HG03460 (cell line): ENCODE measurements at regions not wholly inside any gene's neighbourhood (a gene's known extent, or its start where the extent isn't known, plus 50 kb on each side); places are given as distances from the start of the nearest gene placed in this dataset.
"Not testable (repeated sequence)": the region's sequence is repeated elsewhere in the genome, so short reads cannot be mapped to it uniquely, and the experiment has no call there.

Experiments used
- ATAC-seq: cut with Tn5 transposase; IDR thresholded peaks from one replicate; pipeline ENCODE4 v1.9.1; 2021; ENCODE audit not compliant: unreplicated experiment

- no peak for ATAC-seq
These were observed 616.0 kb upstream of the IGFBP7 start for GRCh38 chr4:57726154-57726553.

- no peak for ATAC-seq
These were observed 609.3 kb upstream of the IGFBP7 start for GRCh38 chr4:57719456-57719855.

- not testable (repeated sequence) for ATAC-seq
These were observed 604.1 kb upstream of the IGFBP7 start for GRCh38 chr4:57714313-57714712.

GRCh38 chr4:57710053-57710452 is 599.9 kb upstream of the IGFBP7 start:
- no peak for ATAC-seq

GRCh38 chr4:57691370-57691769 is 581.2 kb upstream of the IGFBP7 start:
- no peak for ATAC-seq

- no peak for ATAC-seq
These were observed 579.6 kb upstream of the IGFBP7 start for GRCh38 chr4:57689693-57690205.

- ATAC-seq = no peak
These were observed 572.1 kb upstream of the IGFBP7 start for GRCh38 chr4:57682275-57682674.

GRCh38 chr4:57679969-57680368 is 569.8 kb upstream of the IGFBP7 start:
- ATAC-seq = no peak

- ATAC-seq = no peak
These were observed 566.2 kb upstream of the IGFBP7 start for GRCh38 chr4:57676394-57676793.

- no peak for ATAC-seq
These were observed 562.8 kb upstream of the IGFBP7 start for GRCh38 chr4:57672846-57673433.

GRCh38 chr4:57668621-57669020 is 558.4 kb upstream of the IGFBP7 start:
- ATAC-seq = no peak

GRCh38 chr4:57665806-57666205 is 555.6 kb upstream of the IGFBP7 start:
- ATAC-seq = no peak

GRCh38 chr4:57661517-57662090 is 551.4 kb upstream of the IGFBP7 start:
- no peak for ATAC-seq

- ATAC-seq = no peak
These were observed 548.5 kb upstream of the IGFBP7 start for GRCh38 chr4:57658673-57659072.

- ATAC-seq = no peak
These were observed 548.0 kb upstream of the IGFBP7 start for GRCh38 chr4:57658188-57658587.

- ATAC-seq = no peak
These were observed 545.2 kb upstream of the IGFBP7 start for GRCh38 chr4:57655342-57655741.

- no peak for ATAC-seq
These were observed 542.6 kb upstream of the IGFBP7 start for GRCh38 chr4:57652779-57653178.

GRCh38 chr4:57640391-57641100 is 530.4 kb upstream of the IGFBP7 start:
- ATAC-seq = no peak

- ATAC-seq = no peak
These were observed 529.6 kb upstream of the IGFBP7 start for GRCh38 chr4:57639561-57640382.

GRCh38 chr4:57635910-57636309 is 525.7 kb upstream of the IGFBP7 start:
- ATAC-seq = no peak

- no peak for ATAC-seq
These were observed 523.2 kb upstream of the IGFBP7 start for GRCh38 chr4:57633212-57633859.
